VCaP (cell line): ENCODE measurements at regions not wholly inside any gene's neighbourhood (a gene's known extent, or its start where the extent isn't known, plus 50 kb on each side); places are given as distances from the start of the nearest gene placed in this dataset.

Experiments
- H3K27ac ChIP-seq: fragments of 450-650 bp; 2 replicates; pipeline ENCODE4 v1.5.1; 2017
- CTCF ChIP-seq: fragments of 450-650 bp; conservative IDR thresholded peaks from 2 replicates; pipeline ENCODE4 v1.5.1; 2017; ENCODE audit warnings: mild to moderate bottlenecking, moderate library complexity

GRCh38 chr4:57554556-57555092, 444.4 kb upstream of the IGFBP7 start:
- no peak for TF ChIP-seq CTCF
- no peak overlapping the region for H3K27ac ChIP-seq

- no peak overlapping the region for H3K27ac ChIP-seq
- TF ChIP-seq CTCF, result no peak
These were observed 443.5 kb upstream of the IGFBP7 start for GRCh38 chr4:57553728-57554127.

- H3K27ac ChIP-seq, result no peak overlapping the region
These were observed 440.0 kb upstream of the IGFBP7 start for GRCh38 chr4:57550198-57550597.

GRCh38 chr4:57548856-57549255, 438.7 kb upstream of the IGFBP7 start:
- H3K27ac ChIP-seq, result no peak overlapping the region
- TF ChIP-seq CTCF, result no peak

More at GRCh38 chr4:57550198-57550597, 440.0 kb upstream of the IGFBP7 start:
- no peak for TF ChIP-seq CTCF

- no peak for TF ChIP-seq CTCF
- H3K27ac ChIP-seq, result no peak overlapping the region
These were observed 434.8 kb upstream of the IGFBP7 start for GRCh38 chr4:57544811-57545654.

- H3K27ac ChIP-seq, result no peak overlapping the region
- TF ChIP-seq CTCF, result no peak
These were observed 394.8 kb upstream of the IGFBP7 start for GRCh38 chr4:57504797-57505530.

GRCh38 chr4:57504139-57504538, 394.0 kb upstream of the IGFBP7 start:
- no peak for TF ChIP-seq CTCF
- H3K27ac ChIP-seq, result no peak overlapping the region
